ENCODE measurements at regions not wholly inside any gene's neighbourhood (a gene's known extent, or its start where the extent isn't known, plus 50 kb on each side); places are given as distances from the start of the nearest gene placed in this dataset.
"Not testable (repeated sequence)": the region's sequence is repeated elsewhere in the genome, so short reads cannot be mapped to it uniquely, and the experiment has no call there.

DNA sequence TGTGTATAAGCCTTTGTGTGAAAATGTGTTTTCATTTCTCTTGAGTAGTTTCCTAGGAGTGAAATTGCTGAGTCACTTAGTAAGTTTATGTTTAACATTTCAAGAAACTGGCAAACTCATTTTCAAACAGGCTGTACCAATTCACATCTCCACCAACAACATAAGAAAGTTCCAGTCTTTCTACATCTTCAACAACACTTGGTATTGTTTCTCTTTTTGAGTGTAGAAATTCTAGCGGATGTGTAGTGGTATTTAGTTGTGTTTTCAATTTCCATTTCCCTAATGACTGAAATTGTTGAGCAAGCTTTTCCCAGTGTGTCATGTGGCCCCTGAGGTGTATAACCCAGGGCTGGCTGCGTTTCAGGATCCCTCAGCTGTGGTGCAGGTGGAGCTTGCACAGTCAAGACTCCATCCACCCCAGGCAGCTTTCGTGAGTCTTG lies 258.5 kb downstream of the PDCD6IP start:
- Histone ChIP-seq H3K36me3 (ENCODE audit: control insufficient read depth in 2 of 2, extremely low read depth in 1 of 2, insufficient read depth in 2 of 2, low read length in 2 of 2) (no peaks in the 10 kb centered on the region), H3K9ac (replicated peaks; ENCODE audit: extremely low read depth, insufficient read depth, low read length) (no peak overlapping the region), H3K27me3 (ENCODE audit: control insufficient read depth in 2 of 2, insufficient read depth in 2 of 2, low read length in 2 of 2) (no peaks in the 10 kb centered on the region), H2AFZ (ENCODE audit: low read depth, low read length) (no peak overlapping the region), H3K27ac (ENCODE audit: insufficient read depth, low read depth, low read length) (no peak overlapping the region), H3K79me2 (ENCODE audit: control insufficient read depth, insufficient read depth, low read length) (no peaks in the 10 kb centered on the region), H3K4me3 (replicated peaks in 1 of 3; ENCODE audit: insufficient read depth in 1 of 3, low read depth in 1 of 3, low read length in 3 of 3) (no peak overlapping the region), H3K4me2 (ENCODE audit: insufficient read depth, low read length) (no peak overlapping the region), H3K9me1 (replicated peaks; ENCODE audit: control insufficient read depth, extremely low read depth, insufficient read depth, low read length) (no peaks in the 10 kb centered on the region), H3K9me3 (replicated peaks; ENCODE audit: control insufficient read depth, insufficient read depth, low read length) (no peaks in the 10 kb centered on the region), H4K20me1 (replicated peaks; ENCODE audit: control insufficient read depth, extremely low read depth, insufficient read depth, low read length) (no peaks in the 10 kb centered on the region), H3K4me1 (ENCODE audit: control insufficient read depth, extremely low read depth, insufficient read depth, low read length) (no peaks in the 10 kb centered on the region)
- TF ChIP-seq EZH2 (IDR thresholded peaks at IDR 0.05; ENCODE audit: borderline replicate concordance, low read depth, low read length, severe bottlenecking) (no peak), FOS (IDR thresholded peaks at IDR 0.05; ENCODE audit: borderline replicate concordance, insufficient read depth, low read length) (no peak), JUN (IDR thresholded peaks at IDR 0.05; ENCODE audit: borderline replicate concordance, insufficient read depth, insufficient read length, low read depth) (no peak), MYC (IDR thresholded peaks at IDR 0.05; ENCODE audit: low read depth, low read length) (no peak), POLR2A (IDR thresholded peaks at IDR 0.05; ENCODE audit: low read depth, low read length) (no peak), GATA2 (IDR thresholded peaks at IDR 0.05; ENCODE audit: insufficient read depth, insufficient read length, low read depth, low read length) (no peak)
- TF ChIP-seq, protein P1, sequence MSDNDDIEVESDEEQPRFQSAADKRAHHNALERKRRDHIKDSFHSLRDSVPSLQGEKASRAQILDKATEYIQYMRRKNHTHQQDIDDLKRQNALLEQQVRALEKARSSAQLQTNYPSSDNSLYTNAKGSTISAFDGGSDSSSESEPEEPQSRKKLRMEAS (IDR thresholded peaks at IDR 0.05; ENCODE audit: insufficient read depth, insufficient read length): no peak
- TF ChIP-seq, protein P2, sequence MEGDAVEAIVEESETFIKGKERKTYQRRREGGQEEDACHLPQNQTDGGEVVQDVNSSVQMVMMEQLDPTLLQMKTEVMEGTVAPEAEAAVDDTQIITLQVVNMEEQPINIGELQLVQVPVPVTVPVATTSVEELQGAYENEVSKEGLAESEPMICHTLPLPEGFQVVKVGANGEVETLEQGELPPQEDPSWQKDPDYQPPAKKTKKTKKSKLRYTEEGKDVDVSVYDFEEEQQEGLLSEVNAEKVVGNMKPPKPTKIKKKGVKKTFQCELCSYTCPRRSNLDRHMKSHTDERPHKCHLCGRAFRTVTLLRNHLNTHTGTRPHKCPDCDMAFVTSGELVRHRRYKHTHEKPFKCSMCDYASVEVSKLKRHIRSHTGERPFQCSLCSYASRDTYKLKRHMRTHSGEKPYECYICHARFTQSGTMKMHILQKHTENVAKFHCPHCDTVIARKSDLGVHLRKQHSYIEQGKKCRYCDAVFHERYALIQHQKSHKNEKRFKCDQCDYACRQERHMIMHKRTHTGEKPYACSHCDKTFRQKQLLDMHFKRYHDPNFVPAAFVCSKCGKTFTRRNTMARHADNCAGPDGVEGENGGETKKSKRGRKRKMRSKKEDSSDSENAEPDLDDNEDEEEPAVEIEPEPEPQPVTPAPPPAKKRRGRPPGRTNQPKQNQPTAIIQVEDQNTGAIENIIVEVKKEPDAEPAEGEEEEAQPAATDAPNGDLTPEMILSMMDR (IDR thresholded peaks at IDR 0.05; ENCODE audit: extremely low read depth in 1 of 2, insufficient read depth in 1 of 2, low read depth in 1 of 2, low read length in 2 of 2): no peak
- no peak for DNase-seq (ENCODE audit: low read depth, low spot score)
- FAIRE-seq: no peak
- ChIA-PET CTCF (no interaction called here), POLR2A (no interaction called here)
- dilution Hi-C loops (cut with MboI; ENCODE audit: extremely low pct_ligation_motif_present, low sequenced_read_pairs) (no loop called here), intact Hi-C loops (cut with micrococcal nuclease) (no loop called here)
- BruUV-seq (replicated peaks): no TSS peak

DNA sequence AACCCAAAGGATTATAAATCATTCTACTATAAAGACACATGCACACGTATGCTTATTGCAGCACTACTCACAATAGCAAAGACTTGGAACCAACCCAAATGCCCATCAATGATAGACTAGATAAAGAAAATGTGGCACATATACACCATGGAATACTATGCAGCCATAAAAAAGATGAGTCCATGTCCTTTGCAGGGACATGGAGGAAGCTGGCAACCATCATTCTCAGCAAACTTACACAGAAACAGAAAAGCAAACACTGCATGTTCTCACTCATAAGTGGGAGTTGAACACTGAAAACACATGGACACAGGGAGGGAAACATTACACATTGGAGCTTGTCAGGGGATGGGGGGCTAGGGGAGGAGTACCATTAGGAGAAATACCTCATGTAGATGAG lies 262.6 kb downstream of the PDCD6IP start:
- H3K4me2 ChIP-seq (ENCODE audit: insufficient read depth, low read length); DNase-seq (ENCODE audit: low read depth, low spot score); H3K79me2 ChIP-seq (ENCODE audit: control insufficient read depth, insufficient read depth, low read length); dilution Hi-C loops (cut with MboI; ENCODE audit: extremely low pct_ligation_motif_present, low sequenced_read_pairs); BruUV-seq (replicated peaks); H3K9ac ChIP-seq (replicated peaks; ENCODE audit: extremely low read depth, insufficient read depth, low read length); H4K20me1 ChIP-seq (replicated peaks; ENCODE audit: control insufficient read depth, extremely low read depth, insufficient read depth, low read length); H3K4me3 ChIP-seq (replicated peaks in 1 of 3; ENCODE audit: insufficient read depth in 1 of 3, low read depth in 1 of 3, low read length in 3 of 3); H3K27ac ChIP-seq (ENCODE audit: insufficient read depth, low read depth, low read length); H3K9me1 ChIP-seq (replicated peaks; ENCODE audit: control insufficient read depth, extremely low read depth, insufficient read depth, low read length); H3K9me3 ChIP-seq (replicated peaks; ENCODE audit: control insufficient read depth, insufficient read depth, low read length); CTCF ChIA-PET; H3K27me3 ChIP-seq (ENCODE audit: control insufficient read depth in 2 of 2, insufficient read depth in 2 of 2, low read length in 2 of 2); H3K4me1 ChIP-seq (ENCODE audit: control insufficient read depth, extremely low read depth, insufficient read depth, low read length); H2AFZ ChIP-seq (ENCODE audit: low read depth, low read length); FAIRE-seq; POLR2A ChIA-PET; intact Hi-C loops (cut with micrococcal nuclease); H3K36me3 ChIP-seq (ENCODE audit: control insufficient read depth in 2 of 2, extremely low read depth in 1 of 2, insufficient read depth in 2 of 2, low read length in 2 of 2): not testable (repeated sequence)

Measured in endothelial cell of umbilical vein (primary cell).